ENCODE measurements at regions not wholly inside any gene's neighbourhood (a gene's known extent, or its start where the extent isn't known, plus 50 kb on each side); places are given as distances from the start of the nearest gene placed in this dataset.

DNA sequence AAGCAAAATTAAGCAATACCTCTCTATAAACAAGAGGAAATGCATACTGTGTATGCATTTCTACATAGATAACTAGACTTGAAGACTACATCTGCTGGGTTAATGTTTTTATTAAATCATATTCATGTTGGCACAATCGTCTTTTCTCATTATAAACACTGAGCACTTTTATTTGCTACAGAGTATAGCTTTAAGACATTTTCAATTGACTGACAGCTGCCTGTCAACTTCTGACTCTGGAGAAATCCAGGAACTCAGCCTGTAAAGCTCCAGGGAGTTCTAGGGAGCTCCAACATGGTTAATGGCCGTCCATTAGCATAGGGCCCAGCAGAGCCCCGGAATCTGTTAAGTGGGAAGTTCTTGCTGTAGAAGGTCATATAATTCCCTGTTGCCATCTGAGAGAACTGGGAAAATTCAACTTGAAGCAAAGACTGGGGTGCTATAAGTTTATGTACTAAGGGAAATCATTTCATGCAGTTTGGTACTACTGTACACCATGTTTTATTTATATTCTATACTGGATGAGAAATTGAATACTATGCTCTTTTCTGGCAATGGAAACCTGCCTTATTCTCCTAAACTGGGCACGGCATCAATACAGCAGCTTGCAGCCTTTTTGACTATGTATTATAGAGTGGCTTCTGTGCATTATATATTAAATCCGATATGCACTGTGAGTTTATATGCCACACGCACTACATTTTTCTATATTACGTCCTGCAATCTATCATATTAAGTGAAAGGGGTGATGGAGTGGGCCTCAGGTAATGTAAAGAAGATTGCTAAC is 243.5 kb upstream of the ZNF521 start:
- H3K4me3 Mint-ChIP-seq: no peak overlapping the region
- TF ChIP-seq JUNB (IDR thresholded peaks at IDR 0.05; ENCODE audit: unreplicated experiment) (no peak), EZH2 (IDR thresholded peaks at IDR 0.05; ENCODE audit: low read depth, unreplicated experiment) (no peak), CREB1 (CRISPR knock-in tag; IDR thresholded peaks at IDR 0.05; ENCODE audit: low read depth) (no peak), EZH2phosphoT487 (IDR thresholded peaks at IDR 0.05; ENCODE audit: unreplicated experiment) (no peak), ZNF331 (CRISPR knock-in tag; IDR thresholded peaks at IDR 0.05; ENCODE audit: low read depth) (no peak), POLR2AphosphoS5 (IDR thresholded peaks at IDR 0.05; ENCODE audit: low read depth) (no peak), NANOG (IDR thresholded peaks at IDR 0.05; ENCODE audit: borderline replicate concordance) (no peak), STAT1 (IDR thresholded peaks at IDR 0.05; ENCODE audit: unreplicated experiment) (no peak), ZNF114 (CRISPR knock-in tag; IDR thresholded peaks at IDR 0.05) (no peak)
- TF ChIP-seq, protein P1, sequence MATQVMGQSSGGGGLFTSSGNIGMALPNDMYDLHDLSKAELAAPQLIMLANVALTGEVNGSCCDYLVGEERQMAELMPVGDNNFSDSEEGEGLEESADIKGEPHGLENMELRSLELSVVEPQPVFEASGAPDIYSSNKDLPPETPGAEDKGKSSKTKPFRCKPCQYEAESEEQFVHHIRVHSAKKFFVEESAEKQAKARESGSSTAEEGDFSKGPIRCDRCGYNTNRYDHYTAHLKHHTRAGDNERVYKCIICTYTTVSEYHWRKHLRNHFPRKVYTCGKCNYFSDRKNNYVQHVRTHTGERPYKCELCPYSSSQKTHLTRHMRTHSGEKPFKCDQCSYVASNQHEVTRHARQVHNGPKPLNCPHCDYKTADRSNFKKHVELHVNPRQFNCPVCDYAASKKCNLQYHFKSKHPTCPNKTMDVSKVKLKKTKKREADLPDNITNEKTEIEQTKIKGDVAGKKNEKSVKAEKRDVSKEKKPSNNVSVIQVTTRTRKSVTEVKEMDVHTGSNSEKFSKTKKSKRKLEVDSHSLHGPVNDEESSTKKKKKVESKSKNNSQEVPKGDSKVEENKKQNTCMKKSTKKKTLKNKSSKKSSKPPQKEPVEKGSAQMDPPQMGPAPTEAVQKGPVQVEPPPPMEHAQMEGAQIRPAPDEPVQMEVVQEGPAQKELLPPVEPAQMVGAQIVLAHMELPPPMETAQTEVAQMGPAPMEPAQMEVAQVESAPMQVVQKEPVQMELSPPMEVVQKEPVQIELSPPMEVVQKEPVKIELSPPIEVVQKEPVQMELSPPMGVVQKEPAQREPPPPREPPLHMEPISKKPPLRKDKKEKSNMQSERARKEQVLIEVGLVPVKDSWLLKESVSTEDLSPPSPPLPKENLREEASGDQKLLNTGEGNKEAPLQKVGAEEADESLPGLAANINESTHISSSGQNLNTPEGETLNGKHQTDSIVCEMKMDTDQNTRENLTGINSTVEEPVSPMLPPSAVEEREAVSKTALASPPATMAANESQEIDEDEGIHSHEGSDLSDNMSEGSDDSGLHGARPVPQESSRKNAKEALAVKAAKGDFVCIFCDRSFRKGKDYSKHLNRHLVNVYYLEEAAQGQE (IDR thresholded peaks at IDR 0.05; ENCODE audit: unreplicated experiment): no peak
- TF ChIP-seq, protein P2, sequence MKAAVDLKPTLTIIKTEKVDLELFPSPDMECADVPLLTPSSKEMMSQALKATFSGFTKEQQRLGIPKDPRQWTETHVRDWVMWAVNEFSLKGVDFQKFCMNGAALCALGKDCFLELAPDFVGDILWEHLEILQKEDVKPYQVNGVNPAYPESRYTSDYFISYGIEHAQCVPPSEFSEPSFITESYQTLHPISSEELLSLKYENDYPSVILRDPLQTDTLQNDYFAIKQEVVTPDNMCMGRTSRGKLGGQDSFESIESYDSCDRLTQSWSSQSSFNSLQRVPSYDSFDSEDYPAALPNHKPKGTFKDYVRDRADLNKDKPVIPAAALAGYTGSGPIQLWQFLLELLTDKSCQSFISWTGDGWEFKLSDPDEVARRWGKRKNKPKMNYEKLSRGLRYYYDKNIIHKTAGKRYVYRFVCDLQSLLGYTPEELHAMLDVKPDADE (IDR thresholded peaks at IDR 0.05): no peak
- TF ChIP-seq, protein P3, sequence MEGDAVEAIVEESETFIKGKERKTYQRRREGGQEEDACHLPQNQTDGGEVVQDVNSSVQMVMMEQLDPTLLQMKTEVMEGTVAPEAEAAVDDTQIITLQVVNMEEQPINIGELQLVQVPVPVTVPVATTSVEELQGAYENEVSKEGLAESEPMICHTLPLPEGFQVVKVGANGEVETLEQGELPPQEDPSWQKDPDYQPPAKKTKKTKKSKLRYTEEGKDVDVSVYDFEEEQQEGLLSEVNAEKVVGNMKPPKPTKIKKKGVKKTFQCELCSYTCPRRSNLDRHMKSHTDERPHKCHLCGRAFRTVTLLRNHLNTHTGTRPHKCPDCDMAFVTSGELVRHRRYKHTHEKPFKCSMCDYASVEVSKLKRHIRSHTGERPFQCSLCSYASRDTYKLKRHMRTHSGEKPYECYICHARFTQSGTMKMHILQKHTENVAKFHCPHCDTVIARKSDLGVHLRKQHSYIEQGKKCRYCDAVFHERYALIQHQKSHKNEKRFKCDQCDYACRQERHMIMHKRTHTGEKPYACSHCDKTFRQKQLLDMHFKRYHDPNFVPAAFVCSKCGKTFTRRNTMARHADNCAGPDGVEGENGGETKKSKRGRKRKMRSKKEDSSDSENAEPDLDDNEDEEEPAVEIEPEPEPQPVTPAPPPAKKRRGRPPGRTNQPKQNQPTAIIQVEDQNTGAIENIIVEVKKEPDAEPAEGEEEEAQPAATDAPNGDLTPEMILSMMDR (conservative IDR thresholded peaks at IDR 0.05; ENCODE audit: low read depth in 2 of 2): no peak
- TF ChIP-seq, protein P4, sequence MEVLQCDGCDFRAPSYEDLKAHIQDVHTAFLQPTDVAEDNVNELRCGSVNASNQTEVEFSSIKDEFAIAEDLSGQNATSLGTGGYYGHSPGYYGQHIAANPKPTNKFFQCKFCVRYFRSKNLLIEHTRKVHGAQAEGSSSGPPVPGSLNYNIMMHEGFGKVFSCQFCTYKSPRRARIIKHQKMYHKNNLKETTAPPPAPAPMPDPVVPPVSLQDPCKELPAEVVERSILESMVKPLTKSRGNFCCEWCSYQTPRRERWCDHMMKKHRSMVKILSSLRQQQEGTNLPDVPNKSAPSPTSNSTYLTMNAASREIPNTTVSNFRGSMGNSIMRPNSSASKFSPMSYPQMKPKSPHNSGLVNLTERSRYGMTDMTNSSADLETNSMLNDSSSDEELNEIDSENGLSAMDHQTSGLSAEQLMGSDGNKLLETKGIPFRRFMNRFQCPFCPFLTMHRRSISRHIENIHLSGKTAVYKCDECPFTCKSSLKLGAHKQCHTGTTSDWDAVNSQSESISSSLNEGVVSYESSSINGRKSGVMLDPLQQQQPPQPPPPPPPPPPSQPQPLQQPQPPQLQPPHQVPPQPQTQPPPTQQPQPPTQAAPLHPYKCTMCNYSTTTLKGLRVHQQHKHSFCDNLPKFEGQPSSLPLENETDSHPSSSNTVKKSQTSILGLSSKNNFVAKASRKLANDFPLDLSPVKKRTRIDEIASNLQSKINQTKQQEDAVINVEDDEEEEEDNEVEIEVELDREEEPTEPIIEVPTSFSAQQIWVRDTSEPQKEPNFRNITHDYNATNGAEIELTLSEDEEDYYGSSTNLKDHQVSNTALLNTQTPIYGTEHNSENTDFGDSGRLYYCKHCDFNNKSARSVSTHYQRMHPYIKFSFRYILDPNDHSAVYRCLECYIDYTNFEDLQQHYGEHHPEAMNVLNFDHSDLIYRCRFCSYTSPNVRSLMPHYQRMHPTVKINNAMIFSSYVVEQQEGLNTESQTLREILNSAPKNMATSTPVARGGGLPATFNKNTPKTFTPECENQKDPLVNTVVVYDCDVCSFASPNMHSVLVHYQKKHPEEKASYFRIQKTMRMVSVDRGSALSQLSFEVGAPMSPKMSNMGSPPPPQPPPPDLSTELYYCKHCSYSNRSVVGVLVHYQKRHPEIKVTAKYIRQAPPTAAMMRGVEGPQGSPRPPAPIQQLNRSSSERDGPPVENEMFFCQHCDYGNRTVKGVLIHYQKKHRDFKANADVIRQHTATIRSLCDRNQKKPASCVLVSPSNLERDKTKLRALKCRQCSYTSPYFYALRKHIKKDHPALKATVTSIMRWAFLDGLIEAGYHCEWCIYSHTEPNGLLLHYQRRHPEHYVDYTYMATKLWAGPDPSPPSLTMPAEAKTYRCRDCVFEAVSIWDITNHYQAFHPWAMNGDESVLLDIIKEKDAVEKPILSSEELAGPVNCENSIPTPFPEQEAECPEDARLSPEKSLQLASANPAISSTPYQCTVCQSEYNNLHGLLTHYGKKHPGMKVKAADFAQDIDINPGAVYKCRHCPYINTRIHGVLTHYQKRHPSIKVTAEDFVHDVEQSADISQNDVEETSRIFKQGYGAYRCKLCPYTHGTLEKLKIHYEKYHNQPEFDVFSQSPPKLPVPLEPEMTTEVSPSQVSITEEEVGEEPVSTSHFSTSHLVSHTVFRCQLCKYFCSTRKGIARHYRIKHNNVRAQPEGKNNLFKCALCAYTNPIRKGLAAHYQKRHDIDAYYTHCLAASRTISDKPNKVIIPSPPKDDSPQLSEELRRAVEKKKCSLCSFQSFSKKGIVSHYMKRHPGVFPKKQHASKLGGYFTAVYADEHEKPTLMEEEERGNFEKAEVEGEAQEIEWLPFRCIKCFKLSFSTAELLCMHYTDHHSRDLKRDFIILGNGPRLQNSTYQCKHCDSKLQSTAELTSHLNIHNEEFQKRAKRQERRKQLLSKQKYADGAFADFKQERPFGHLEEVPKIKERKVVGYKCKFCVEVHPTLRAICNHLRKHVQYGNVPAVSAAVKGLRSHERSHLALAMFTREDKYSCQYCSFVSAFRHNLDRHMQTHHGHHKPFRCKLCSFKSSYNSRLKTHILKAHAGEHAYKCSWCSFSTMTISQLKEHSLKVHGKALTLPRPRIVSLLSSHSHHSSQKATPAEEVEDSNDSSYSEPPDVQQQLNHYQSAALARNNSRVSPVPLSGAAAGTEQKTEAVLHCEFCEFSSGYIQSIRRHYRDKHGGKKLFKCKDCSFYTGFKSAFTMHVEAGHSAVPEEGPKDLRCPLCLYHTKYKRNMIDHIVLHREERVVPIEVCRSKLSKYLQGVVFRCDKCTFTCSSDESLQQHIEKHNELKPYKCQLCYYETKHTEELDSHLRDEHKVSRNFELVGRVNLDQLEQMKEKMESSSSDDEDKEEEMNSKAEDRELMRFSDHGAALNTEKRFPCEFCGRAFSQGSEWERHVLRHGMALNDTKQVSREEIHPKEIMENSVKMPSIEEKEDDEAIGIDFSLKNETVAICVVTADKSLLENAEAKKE (CRISPR knock-in tag; IDR thresholded peaks at IDR 0.05): no peak

More for the DNA sequence above, 243.5 kb upstream of the ZNF521 start:
- H3K4me1 ChIP-seq (ENCODE audit: insufficient read depth): no peaks in the 10 kb centered on the region; the same call in 1 of the 2 replicates
- no peaks in the 10 kb centered on the region for H3K36me3 ChIP-seq (ENCODE audit: insufficient read depth)
- H3K27ac Mint-ChIP-seq: no peak overlapping the region
- peaks cover 6% of the 10 kb centered on the region for H3K9me2 ChIP-seq (ENCODE audit: insufficient read depth)
- H3K4me2 ChIP-seq: no peak overlapping the region
- H3F3A ChIP-seq (replicated peaks; ENCODE audit: low read depth): no peaks in the 10 kb centered on the region
- no peak overlapping the region for H3K27ac ChIP-seq (ENCODE audit: low read depth)
- no peak overlapping the region for H3K4me3 ChIP-seq
- ATAC-seq (no peak), DNase-seq (ENCODE audit: low spot score) (no peak)
- no peaks in the 10 kb centered on the region for H3K27me3 Mint-ChIP-seq (ENCODE audit: insufficient read depth, low read depth, poor library complexity)
- H3K36me3 Mint-ChIP-seq (ENCODE audit: low read depth): no peaks in the 10 kb centered on the region
- H3K9me3 Mint-ChIP-seq: no peaks in the 10 kb centered on the region
- no peak overlapping the region for H2AFZ ChIP-seq
- no peaks in the 10 kb centered on the region for H3K79me2 ChIP-seq (replicated peaks; ENCODE audit: insufficient read depth)
- peaks cover 10% of the 10 kb centered on the region for H3K4me1 Mint-ChIP-seq
- no peaks in the 10 kb centered on the region for H4K20me1 ChIP-seq (replicated peaks; ENCODE audit: insufficient read depth)
- H3K27me3 ChIP-seq (ENCODE audit: insufficient read depth): no peaks in the 10 kb centered on the region

All from GM23338 (cell line).